HEK293T (cell line): ENCODE measurements at regions not wholly inside any gene's neighbourhood (a gene's known extent, or its start where the extent isn't known, plus 50 kb on each side); places are given as distances from the start of the nearest gene placed in this dataset.

Experiments
- BHLHE40 ChIP-seq: fragments of 450-650 bp; IDR thresholded peaks from 2 replicates; pipeline ENCODE4 v1.6.1; 2016; ENCODE audit warnings: mild to moderate bottlenecking, moderate library complexity, borderline replicate concordance
- CTBP1 ChIP-seq: fragments of 450-650 bp; IDR thresholded peaks from 2 replicates; pipeline ENCODE4 v1.6.1; 2016; ENCODE audit warnings: borderline replicate concordance
- ELF4 ChIP-seq: fragments of 450-650 bp; IDR thresholded peaks from 2 replicates; pipeline ENCODE4 v1.6.1; 2017; ENCODE audit warnings: antibody characterized with exemption
- FOXA1 ChIP-seq: fragments of 450-650 bp; IDR thresholded peaks from 2 replicates; pipeline ENCODE4 v1.6.1; 2016; ENCODE audit warnings: mild to moderate bottlenecking
- FOXK2 ChIP-seq: fragments of 450-650 bp; IDR thresholded peaks from 2 replicates; pipeline ENCODE4 v1.6.1; 2016; ENCODE audit warnings: mild to moderate bottlenecking
- FOXM1 ChIP-seq: fragments of 450-650 bp; IDR thresholded peaks from 2 replicates; pipeline ENCODE4 v1.6.1; 2017; ENCODE audit warnings: mild to moderate bottlenecking, borderline replicate concordance
- LEF1 ChIP-seq: fragments of 450-650 bp; IDR thresholded peaks from 2 replicates; pipeline ENCODE4 v1.6.1; 2017; ENCODE audit warnings: mild to moderate bottlenecking, borderline replicate concordance
- NFRKB ChIP-seq: fragments of 450-650 bp; IDR thresholded peaks from 2 replicates; pipeline ENCODE4 v1.6.1; 2016; ENCODE audit warnings: mild to moderate bottlenecking, moderate library complexity
- PKNOX1 ChIP-seq: fragments of 450-650 bp; IDR thresholded peaks from 2 replicates; pipeline ENCODE4 v1.6.1; 2016
- SP1 ChIP-seq: fragments of 450-650 bp; IDR thresholded peaks from 2 replicates; pipeline ENCODE4 v1.6.1; 2017
- TARDBP ChIP-seq: fragments of 450-650 bp; IDR thresholded peaks from 2 replicates; pipeline ENCODE4 v1.6.1; 2016
- ZNF384 ChIP-seq: fragments of 450-650 bp; IDR thresholded peaks from 2 replicates; pipeline ENCODE4 v1.6.1; 2016

DNA sequence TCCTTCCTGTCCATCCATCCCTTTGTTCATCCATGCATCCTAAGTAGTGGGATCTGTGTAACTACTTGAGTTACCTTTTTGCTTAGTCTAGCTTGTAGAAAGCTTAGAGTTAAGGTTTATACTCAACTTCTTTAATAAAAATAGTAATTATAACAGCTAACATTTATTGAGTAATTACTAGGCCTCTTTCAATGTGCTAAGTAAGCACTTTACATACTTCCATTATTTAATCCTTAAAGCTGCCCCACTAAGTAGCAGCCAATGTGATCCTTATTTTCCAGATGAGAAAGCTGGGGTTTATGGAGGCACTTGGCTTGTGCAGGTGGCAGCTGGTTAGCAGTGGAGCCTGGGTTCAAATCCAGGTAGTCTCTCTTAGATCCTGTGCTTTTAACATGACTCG, 182.9 kb downstream of the FGF9 start:
- TF ChIP-seq LEF1 (no peak), ZNF384 (no peak), NFRKB (no peak), BHLHE40 (no peak), FOXK2 (no peak), FOXM1 (no peak), CTBP1 (no peak), SP1 (no peak), PKNOX1 (no peak), ELF4 (no peak), TARDBP (no peak), FOXA1 (no peak)
